HG02870 (cell line): ENCODE measurements at regions not wholly inside any gene's neighbourhood (a gene's known extent, or its start where the extent isn't known, plus 50 kb on each side); places are given as distances from the start of the nearest gene placed in this dataset.
"Not testable (repeated sequence)": the region's sequence is repeated elsewhere in the genome, so short reads cannot be mapped to it uniquely, and the experiment has no call there.

Source experiments
- ATAC-seq: cut with Tn5 transposase; IDR thresholded peaks from one replicate; pipeline ENCODE4 v1.9.1; 2021; ENCODE audit warnings: mild to moderate bottlenecking, moderate library complexity; ENCODE audit not compliant: unreplicated experiment

GRCh38 chr9:78663369-78663768, 366.4 kb downstream of the PSAT1 start:
- no peak for ATAC-seq

GRCh38 chr9:78664370-78664769, 367.4 kb downstream of the PSAT1 start:
- no peak for ATAC-seq

DNA sequence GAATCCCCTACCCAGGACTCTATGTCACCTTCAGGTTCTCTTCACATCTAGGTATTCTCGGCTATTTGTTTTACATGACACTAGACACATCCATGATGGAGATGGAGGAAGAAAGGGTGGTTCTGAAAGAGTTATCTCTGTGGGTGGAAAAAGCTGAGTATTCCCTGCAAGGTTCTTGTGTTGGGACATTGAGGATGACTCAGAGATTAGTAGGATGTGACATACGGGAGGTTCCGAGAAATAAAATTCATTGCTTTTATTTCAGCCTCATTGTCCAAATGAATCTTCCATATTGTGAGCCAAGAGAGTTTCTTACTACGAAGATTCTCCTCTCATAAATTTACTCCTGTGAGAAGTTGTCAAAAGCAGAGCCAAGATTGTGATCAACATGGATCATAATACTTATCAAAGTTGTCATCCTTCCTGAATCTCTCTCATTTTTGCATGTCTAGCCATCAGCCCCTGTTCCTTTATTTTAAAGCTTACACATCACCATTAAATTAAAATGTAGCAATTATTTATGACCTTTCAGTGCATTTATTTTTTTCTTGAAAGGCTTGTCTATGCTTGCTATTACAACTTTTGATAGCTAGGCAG, 370.0 kb downstream of the PSAT1 start:
- no peak for ATAC-seq

DNA sequence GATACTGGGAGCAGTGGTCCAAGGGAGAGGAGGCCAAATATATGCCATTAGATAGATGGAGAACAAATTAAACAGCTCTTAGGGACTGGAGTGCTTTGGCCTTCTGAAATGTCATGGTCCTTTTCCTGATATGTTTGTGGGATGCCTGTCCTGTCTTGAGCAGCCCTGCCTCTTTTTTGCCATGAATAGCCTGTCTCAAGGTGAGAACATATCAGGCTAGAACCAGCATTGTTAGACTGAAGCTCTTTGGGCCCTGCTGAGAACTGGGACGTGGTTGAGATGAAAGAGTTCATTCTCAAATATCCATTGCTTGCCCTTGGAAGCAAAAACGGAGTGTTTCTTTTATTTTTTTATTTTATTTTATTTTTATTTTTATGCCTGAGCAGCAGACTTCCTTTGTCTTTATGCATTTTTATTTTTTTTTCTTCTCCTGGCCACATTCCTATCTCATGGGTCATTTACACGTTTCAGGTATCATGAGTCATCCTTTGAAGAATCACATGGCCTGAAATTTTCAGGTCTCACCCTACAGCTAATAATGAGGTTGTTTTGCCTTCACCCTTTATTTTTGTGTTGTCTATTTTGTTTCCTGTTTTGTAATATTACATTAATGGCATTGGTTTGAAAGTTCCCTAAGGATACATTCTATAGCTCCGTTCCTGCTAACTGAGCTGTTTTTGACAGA, 371.4 kb downstream of the PSAT1 start:
- ATAC-seq: no peak

GRCh38 chr9:78669591-78669990, 372.7 kb downstream of the PSAT1 start:
- no peak for ATAC-seq

- no peak for ATAC-seq
Measured at GRCh38 chr9:78671785-78672184, 374.9 kb downstream of the PSAT1 start.

DNA sequence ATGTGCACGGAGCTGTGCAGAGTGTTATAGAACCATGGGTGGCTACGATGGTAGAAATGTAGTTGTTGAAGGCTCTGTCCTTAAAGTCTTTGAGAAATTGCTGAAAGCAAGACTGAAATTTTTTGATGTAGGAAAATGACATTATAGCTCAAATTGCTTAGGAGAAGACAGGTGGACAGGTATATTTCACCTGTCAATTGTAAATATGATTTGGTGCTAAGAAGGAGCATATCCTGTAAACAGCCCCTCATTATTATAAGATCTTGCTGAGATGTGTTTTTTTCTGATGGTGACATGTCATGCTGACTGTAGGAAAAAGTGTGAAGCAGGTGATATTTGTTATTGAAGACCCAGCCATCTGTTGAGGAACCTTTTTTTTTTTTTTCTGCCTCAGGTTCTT, 377.9 kb downstream of the PSAT1 start:
- ATAC-seq: no peak

- ATAC-seq: no peak
Measured at GRCh38 chr9:78676009-78676408, 379.1 kb downstream of the PSAT1 start.

DNA sequence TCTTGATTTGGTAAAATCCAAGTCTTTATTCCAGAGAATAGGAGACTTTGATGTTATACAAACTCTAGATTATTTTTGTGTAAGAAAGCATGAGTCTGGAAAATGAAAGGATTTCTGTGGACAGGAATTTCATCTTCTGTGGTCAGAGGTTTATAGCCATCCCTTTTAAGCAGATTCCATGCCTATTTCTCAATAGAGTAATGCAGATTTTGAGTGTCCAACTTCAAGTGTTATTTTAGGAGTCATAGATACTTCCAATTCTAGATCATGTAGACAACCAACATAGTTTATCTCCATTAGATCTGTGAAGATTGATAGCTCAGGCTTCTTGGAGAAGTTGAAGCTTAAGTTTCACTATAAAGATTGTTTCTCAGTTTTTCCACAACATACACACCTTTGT, 379.7 kb downstream of the PSAT1 start:
- no peak for ATAC-seq

- no peak for ATAC-seq
Measured at GRCh38 chr9:78677326-78677725, 380.4 kb downstream of the PSAT1 start.

DNA sequence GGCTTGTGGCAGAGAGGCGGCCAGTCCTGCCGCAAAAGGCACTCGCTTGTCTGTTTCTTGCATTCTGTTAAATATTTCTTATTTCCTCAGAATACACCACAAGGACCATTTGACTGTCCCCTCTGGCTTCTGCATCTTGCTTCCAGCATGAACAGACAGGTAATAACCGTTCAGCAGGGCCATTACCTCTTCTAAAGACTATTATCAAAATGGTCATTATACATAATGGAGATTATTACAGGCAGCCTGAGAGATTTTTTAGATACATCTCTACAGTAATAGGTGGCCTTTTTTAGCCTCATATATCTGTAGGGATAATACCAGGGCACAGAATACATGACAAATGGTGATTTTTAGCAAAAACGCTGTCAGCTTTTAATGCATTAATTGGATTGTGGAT, 382.0 kb downstream of the PSAT1 start:
- ATAC-seq: no peak

DNA sequence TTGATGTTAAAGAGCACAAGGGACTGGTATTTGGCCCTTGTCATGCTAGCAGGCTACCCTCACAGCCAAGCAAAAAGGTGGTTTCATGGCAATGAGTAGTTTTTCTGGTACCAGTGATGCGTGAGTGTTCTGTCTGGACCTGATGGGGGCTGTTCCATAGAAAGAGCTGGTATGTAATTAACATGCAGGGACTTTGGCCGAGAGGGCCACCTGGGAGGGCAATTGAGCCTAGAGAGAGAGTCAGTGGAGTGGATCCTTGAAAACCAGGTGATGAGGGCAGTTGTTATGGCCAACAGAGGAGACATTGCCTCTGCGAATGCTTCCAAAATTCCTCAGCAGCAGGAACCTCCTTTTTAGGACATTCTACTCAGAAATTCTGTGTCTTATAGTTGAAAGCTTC, 383.3 kb downstream of the PSAT1 start:
- no peak for ATAC-seq

- ATAC-seq: no peak
Measured at GRCh38 chr9:78682216-78682615, 385.3 kb downstream of the PSAT1 start.

- no peak for ATAC-seq
Measured at GRCh38 chr9:78685471-78685870, 388.5 kb downstream of the PSAT1 start.

- ATAC-seq: no peak
Measured at GRCh38 chr9:78688796-78689195, 391.9 kb downstream of the PSAT1 start.

DNA sequence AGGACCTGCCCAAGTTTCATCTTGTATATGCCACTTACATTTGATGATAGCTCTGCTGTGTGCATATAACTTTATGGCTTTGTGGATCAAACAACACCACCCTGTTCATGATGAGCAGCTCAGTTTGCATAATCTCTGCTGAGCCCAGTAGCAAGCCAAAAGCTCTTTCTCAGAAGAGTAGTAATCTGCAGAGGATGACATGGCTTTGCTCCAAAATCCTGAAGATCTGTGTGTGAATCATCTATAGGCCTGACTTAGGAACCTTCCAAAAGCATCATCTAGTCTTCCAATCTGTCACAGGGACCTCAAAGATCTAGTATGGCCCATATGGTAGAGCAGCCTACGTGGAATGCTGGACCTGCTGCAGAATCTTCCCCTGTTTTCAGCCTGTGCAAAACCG, 394.6 kb downstream of the PSAT1 start:
- ATAC-seq: no peak

- no peak for ATAC-seq
Measured at GRCh38 chr9:78692871-78693270, 395.9 kb downstream of the PSAT1 start.

GRCh38 chr9:78694974-78695373, 398.0 kb downstream of the PSAT1 start:
- ATAC-seq: no peak

DNA sequence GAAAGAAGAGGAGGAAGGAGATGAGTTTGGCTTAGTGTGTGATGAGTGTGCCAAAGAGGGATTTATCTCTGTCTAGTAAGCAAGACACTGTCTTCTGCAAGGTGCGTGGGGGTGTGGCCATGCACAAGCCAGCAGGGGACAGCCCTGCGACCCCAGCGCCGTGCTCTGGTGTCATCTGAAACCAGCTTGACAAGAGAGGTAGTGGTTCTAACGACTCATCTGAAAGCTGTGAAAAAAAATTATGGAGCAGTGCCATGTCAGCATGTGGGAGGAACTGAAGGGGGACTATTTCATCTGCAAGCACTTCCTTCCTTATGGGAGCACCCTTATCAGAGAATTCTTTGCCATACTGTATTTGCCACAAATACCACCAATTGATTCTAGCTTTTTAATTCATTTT, 398.6 kb downstream of the PSAT1 start:
- ATAC-seq: no peak

DNA sequence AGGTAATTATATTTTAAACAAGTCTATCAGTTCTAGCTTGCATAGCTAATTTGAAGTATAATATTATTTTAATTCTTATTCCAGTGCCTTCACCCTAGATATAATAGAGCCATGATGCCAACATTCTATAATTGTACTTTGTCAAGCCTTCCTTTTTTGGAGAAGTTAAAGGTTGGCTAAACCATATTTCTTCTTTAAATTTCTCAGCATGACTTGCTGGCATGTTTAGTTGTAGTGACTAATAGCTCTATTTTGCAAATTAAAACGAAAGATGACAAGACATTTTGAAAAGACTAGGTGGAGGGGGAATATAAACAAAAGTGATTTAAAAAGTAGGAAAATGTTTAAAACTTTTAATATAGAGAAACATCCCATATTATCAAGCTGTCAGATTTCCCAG, 400.7 kb downstream of the PSAT1 start:
- ATAC-seq: no peak

GRCh38 chr9:78698371-78698770, 401.4 kb downstream of the PSAT1 start:
- no peak for ATAC-seq

DNA sequence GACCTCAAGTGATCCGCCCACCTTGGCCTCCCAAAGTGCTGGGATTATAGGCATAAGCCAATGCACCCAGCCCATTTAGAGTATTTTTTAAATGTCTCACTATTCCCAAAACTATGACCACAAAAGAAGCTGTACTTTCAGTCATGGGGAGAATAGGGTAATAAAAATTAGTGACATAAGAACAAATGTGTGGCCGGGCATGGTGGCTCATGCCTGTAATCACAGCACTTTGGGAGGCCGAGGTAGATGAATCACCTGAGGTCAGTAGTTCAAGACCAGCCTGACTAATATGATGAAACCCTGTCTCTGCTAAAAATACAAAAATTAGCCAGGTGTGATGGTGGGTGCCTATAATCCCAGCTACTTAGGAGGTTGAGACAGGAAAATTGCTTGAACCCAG, 402.3 kb downstream of the PSAT1 start:
- ATAC-seq: not testable (repeated sequence)

GRCh38 chr9:78704153-78704552, 407.2 kb downstream of the PSAT1 start:
- not testable (repeated sequence) for ATAC-seq
